ENCODE measurements at regions not wholly inside any gene's neighbourhood (a gene's known extent, or its start where the extent isn't known, plus 50 kb on each side); places are given as distances from the start of the nearest gene placed in this dataset.

DNA sequence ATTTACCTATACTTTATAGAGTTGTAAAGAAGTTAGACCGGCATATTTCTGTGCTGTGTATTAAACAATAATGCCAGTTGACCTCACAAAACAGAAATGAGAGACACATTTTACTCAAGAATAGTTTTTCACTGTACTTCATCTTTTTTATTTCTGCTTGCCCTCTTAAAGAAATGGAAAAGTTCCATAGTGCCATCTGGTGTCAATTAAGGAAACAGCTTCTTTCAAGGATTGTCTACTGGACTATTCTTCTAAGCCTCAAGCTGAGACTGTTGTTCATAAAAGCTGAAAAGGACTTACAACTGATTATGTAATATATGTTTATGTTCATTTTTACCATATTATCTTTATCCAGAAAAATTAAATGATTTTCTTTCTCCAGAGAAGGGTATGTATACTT, 1523.7 kb downstream of the ARAP2 start:
- Mint-ChIP-seq H3K4me3 (no peak overlapping the region), H3K36me3 (no peaks in the 10 kb centered on the region), H3K27me3 (ENCODE audit: insufficient read depth, low read depth) (peaks cover 1% of the 10 kb centered on the region), H3K9me3 (no peaks in the 10 kb centered on the region), H3K27ac (no peak overlapping the region), H3K4me1 (peaks cover 6% of the 10 kb centered on the region)
- Histone ChIP-seq H3F3A (ENCODE audit: low read depth) (peaks cover 4% of the 10 kb centered on the region), H3K79me2 (ENCODE audit: low read depth) (no peaks in the 10 kb centered on the region), H3K4me2 (no peak overlapping the region), H3K4me1 (no peaks in the 10 kb centered on the region), H4K20me1 (ENCODE audit: low read depth) (no peaks in the 10 kb centered on the region), H3K4me3 (no peak overlapping the region), H3K9me3 (ENCODE audit: low read depth) (no peaks in the 10 kb centered on the region), H2AFZ (replicated peaks) (no peak overlapping the region), H3K27ac (no peak overlapping the region), H3K36me3 (no peaks in the 10 kb centered on the region), H3K27me3 (no peaks in the 10 kb centered on the region), H3K9ac (no peak overlapping the region)
- no peak for TF ChIP-seq EZH2phosphoT487 (IDR thresholded peaks at IDR 0.05)
- TF ChIP-seq, protein P1, sequence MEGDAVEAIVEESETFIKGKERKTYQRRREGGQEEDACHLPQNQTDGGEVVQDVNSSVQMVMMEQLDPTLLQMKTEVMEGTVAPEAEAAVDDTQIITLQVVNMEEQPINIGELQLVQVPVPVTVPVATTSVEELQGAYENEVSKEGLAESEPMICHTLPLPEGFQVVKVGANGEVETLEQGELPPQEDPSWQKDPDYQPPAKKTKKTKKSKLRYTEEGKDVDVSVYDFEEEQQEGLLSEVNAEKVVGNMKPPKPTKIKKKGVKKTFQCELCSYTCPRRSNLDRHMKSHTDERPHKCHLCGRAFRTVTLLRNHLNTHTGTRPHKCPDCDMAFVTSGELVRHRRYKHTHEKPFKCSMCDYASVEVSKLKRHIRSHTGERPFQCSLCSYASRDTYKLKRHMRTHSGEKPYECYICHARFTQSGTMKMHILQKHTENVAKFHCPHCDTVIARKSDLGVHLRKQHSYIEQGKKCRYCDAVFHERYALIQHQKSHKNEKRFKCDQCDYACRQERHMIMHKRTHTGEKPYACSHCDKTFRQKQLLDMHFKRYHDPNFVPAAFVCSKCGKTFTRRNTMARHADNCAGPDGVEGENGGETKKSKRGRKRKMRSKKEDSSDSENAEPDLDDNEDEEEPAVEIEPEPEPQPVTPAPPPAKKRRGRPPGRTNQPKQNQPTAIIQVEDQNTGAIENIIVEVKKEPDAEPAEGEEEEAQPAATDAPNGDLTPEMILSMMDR (IDR thresholded peaks at IDR 0.05): peak; percentile 75
- DNase-seq (ENCODE audit: low spot score): peak; percentile 48

GRCh38 chr4:34721835-34722234, 1522.5 kb downstream of the ARAP2 start:
- H3K27ac ChIP-seq: no peak overlapping the region
- H3K27me3 ChIP-seq: no peaks in the 10 kb centered on the region
- H3K4me3 ChIP-seq: no peak overlapping the region
- DNase-seq (ENCODE audit: low spot score): no peak
- no peaks in the 10 kb centered on the region for H3K9me3 Mint-ChIP-seq
- H3K9ac ChIP-seq: no peak overlapping the region
- no peaks in the 10 kb centered on the region for H3K36me3 ChIP-seq
- no peaks in the 10 kb centered on the region for H3K9me3 ChIP-seq (ENCODE audit: low read depth)
- no peaks in the 10 kb centered on the region for H3K4me1 ChIP-seq
- TF ChIP-seq, protein P1 (IDR thresholded peaks at IDR 0.05): no peak
- TF ChIP-seq EZH2phosphoT487 (IDR thresholded peaks at IDR 0.05): no peak
- peaks cover 4% of the 10 kb centered on the region for H3F3A ChIP-seq (ENCODE audit: low read depth)
- H3K27me3 Mint-ChIP-seq (ENCODE audit: insufficient read depth, low read depth): no peaks in the 10 kb centered on the region
- H3K4me1 Mint-ChIP-seq: peaks cover 6% of the 10 kb centered on the region
- no peak overlapping the region for H3K27ac Mint-ChIP-seq
- no peak overlapping the region for H3K4me3 Mint-ChIP-seq
- H3K4me2 ChIP-seq: no peak overlapping the region
- H3K79me2 ChIP-seq (ENCODE audit: low read depth): no peaks in the 10 kb centered on the region
- no peak overlapping the region for H2AFZ ChIP-seq (replicated peaks)
- H4K20me1 ChIP-seq (ENCODE audit: low read depth): no peaks in the 10 kb centered on the region
- no peaks in the 10 kb centered on the region for H3K36me3 Mint-ChIP-seq

DNA sequence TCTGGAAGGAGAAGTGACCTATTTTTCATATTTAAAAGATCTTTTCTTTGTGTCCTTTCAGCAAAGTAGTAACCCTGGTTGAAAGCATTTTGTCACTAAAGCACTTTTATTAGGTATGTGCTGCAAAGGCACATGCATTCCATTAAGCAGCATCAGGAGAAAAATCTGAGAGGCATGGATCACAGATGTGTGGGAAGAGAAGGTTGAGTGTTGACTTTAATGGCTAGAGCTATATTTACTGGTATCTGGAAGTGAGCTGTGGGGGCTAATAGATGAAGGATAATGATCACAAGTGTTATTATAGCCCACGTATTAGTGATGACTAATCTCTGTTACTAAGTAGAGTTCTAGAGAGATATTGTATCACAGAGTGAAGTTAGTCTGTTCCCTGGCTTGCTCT, 1520.7 kb downstream of the ARAP2 start:
- Histone ChIP-seq H3K27me3 (no peaks in the 10 kb centered on the region), H4K20me1 (ENCODE audit: low read depth) (no peaks in the 10 kb centered on the region), H2AFZ (replicated peaks) (peak overlapping the region; percentile 8), H3K36me3 (no peaks in the 10 kb centered on the region), H3K4me2 (no peak overlapping the region), H3K4me3 (no peak overlapping the region), H3F3A (ENCODE audit: low read depth) (no peaks in the 10 kb centered on the region), H3K9me3 (ENCODE audit: low read depth) (no peaks in the 10 kb centered on the region), H3K27ac (no peak overlapping the region), H3K79me2 (ENCODE audit: low read depth) (no peaks in the 10 kb centered on the region), H3K4me1 (no peaks in the 10 kb centered on the region), H3K9ac (no peak overlapping the region)
- Mint-ChIP-seq H3K4me1 (no peaks in the 10 kb centered on the region), H3K27ac (no peak overlapping the region), H3K9me3 (no peaks in the 10 kb centered on the region), H3K36me3 (no peaks in the 10 kb centered on the region), H3K4me3 (no peak overlapping the region), H3K27me3 (ENCODE audit: insufficient read depth, low read depth) (no peaks in the 10 kb centered on the region)
- DNase-seq (ENCODE audit: low spot score): no peak
- TF ChIP-seq, protein P1 (IDR thresholded peaks at IDR 0.05): no peak
- TF ChIP-seq EZH2phosphoT487 (IDR thresholded peaks at IDR 0.05): no peak

DNA sequence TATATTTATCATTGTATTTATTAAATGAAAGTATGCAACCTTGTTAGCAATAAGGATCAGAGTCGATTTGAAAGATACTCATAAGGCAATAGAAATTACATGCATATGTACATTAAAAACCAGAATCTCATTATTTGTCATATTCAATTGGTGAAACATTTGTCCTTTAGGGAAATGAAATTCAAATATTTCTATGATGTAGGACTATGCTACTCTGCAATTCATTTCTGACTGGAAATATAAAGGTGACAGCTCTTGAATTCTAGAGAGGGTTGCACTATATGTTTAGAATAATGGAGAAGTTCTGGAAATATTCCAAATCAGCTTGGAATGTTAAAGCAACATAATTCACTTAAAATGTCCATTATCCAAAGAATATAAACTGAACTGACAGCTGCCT, 1519.8 kb downstream of the ARAP2 start:
- Histone ChIP-seq H3K4me2 (no peak overlapping the region), H3K4me1 (no peaks in the 10 kb centered on the region), H3K4me3 (no peak overlapping the region), H3K27ac (no peak overlapping the region), H3K27me3 (no peaks in the 10 kb centered on the region), H4K20me1 (ENCODE audit: low read depth) (no peaks in the 10 kb centered on the region), H3K79me2 (ENCODE audit: low read depth) (no peaks in the 10 kb centered on the region), H3K9ac (no peak overlapping the region), H3K9me3 (ENCODE audit: low read depth) (no peaks in the 10 kb centered on the region), H3F3A (ENCODE audit: low read depth) (no peaks in the 10 kb centered on the region), H3K36me3 (no peaks in the 10 kb centered on the region), H2AFZ (replicated peaks) (no peak overlapping the region)
- Mint-ChIP-seq H3K4me1 (no peaks in the 10 kb centered on the region), H3K9me3 (no peaks in the 10 kb centered on the region), H3K4me3 (no peak overlapping the region), H3K27ac (no peak overlapping the region), H3K27me3 (ENCODE audit: insufficient read depth, low read depth) (no peaks in the 10 kb centered on the region), H3K36me3 (no peaks in the 10 kb centered on the region)
- DNase-seq (ENCODE audit: low spot score): no peak
- TF ChIP-seq EZH2 (IDR thresholded peaks at IDR 0.05) (no peak), EZH2phosphoT487 (IDR thresholded peaks at IDR 0.05) (no peak)
- TF ChIP-seq, protein P1 (IDR thresholded peaks at IDR 0.05): no peak

All from neural progenitor cell (in vitro differentiated cells).